ENCODE measurements at regions not wholly inside any gene's neighbourhood (a gene's known extent, or its start where the extent isn't known, plus 50 kb on each side); places are given as distances from the start of the nearest gene placed in this dataset.

DNA sequence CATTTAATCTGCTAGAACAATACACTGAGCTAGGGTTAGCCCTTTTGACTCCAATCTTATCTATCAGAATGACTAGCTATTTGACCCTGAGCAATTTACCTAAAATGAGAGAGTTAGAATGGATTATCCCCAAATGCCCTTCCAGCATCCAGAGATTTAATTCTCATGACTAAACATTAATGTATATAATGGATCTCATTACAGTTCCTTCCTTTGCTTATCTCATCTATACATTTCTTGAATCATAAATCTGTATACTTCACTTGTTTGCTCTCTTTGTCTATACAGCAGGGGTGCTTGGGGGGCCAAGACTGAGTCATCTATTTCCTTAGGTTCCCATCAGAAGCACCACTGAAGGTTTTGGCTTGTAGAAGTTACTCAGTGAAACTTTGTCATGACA, 565.8 kb downstream of the IGSF11 start:
- Histone ChIP-seq H3K4me2 (ENCODE audit: insufficient read depth, low read length, poor library complexity, severe bottlenecking) (no peak overlapping the region), H3K23ac (ENCODE audit: low read depth, low read length, poor library complexity) (no peak overlapping the region), H3K36me3 (replicated peaks in 1 of 2; ENCODE audit: control insufficient read depth in 2 of 2, insufficient read depth in 2 of 2, low read length in 2 of 2) (no peaks in the 10 kb centered on the region), H3K4ac (ENCODE audit: low read length) (no peak overlapping the region), H2BK12ac (ENCODE audit: low read length) (no peak overlapping the region), H3K4me1 (ENCODE audit: control insufficient read depth in 2 of 2, insufficient read depth in 1 of 2, low read depth in 1 of 2, low read length in 2 of 2) (no peaks in the 10 kb centered on the region), H3K14ac (ENCODE audit: low read length) (no peak overlapping the region), H2BK5ac (ENCODE audit: low read length) (no peak overlapping the region), H4K8ac (ENCODE audit: low read depth, low read length) (no peak overlapping the region), H2BK15ac (ENCODE audit: low read length) (no peak overlapping the region), H4K91ac (ENCODE audit: low read depth, low read length, poor library complexity) (no peak overlapping the region), H2AFZ (ENCODE audit: low read length) (no peak overlapping the region), H3K27me3 (ENCODE audit: control insufficient read depth in 3 of 3, insufficient read depth in 3 of 3, low read depth in 1 of 3, low read length in 3 of 3) (no peaks in the 10 kb centered on the region), H2AK5ac (ENCODE audit: low read depth, low read length) (no peak overlapping the region), H3K79me1 (ENCODE audit: low read depth, low read length) (no peaks in the 10 kb centered on the region), H3K27ac (replicated peaks; ENCODE audit: low read length) (no peak overlapping the region), H3K9ac (ENCODE audit: low read depth, low read length, poor library complexity) (no peak overlapping the region), H3K18ac (ENCODE audit: low read length) (no peak overlapping the region), H3K4me3 (ENCODE audit: low read length in 2 of 2) (no peak overlapping the region), H3K9me3 (replicated peaks in 1 of 2; ENCODE audit: control insufficient read depth in 2 of 2, insufficient read depth in 1 of 2, low read depth in 1 of 2, low read length in 2 of 2) (no peaks in the 10 kb centered on the region), H2BK120ac (ENCODE audit: low read depth, low read length) (no peak overlapping the region)
- DNase-seq (ENCODE audit: low spot score) = no peak

GRCh38 chr3:118472586-118472985, 562.1 kb downstream of the IGSF11 start:
- H2BK120ac ChIP-seq (ENCODE audit: low read depth, low read length) = no peak overlapping the region
- H4K91ac ChIP-seq (ENCODE audit: low read depth, low read length, poor library complexity) = no peak overlapping the region
- H2BK12ac ChIP-seq (ENCODE audit: low read length) = no peak overlapping the region
- no peaks in the 10 kb centered on the region for H3K79me1 ChIP-seq (ENCODE audit: low read depth, low read length)
- H2AFZ ChIP-seq (ENCODE audit: low read length) = no peak overlapping the region
- no peak overlapping the region for H3K27ac ChIP-seq (replicated peaks; ENCODE audit: low read length)
- no peaks in the 10 kb centered on the region for H3K4me1 ChIP-seq (ENCODE audit: control insufficient read depth in 2 of 2, insufficient read depth in 1 of 2, low read depth in 1 of 2, low read length in 2 of 2)
- no peak overlapping the region for H2AK5ac ChIP-seq (ENCODE audit: low read depth, low read length)
- no peak overlapping the region for H3K14ac ChIP-seq (ENCODE audit: low read length)
- H4K8ac ChIP-seq (ENCODE audit: low read depth, low read length) = no peak overlapping the region
- no peak overlapping the region for H2BK5ac ChIP-seq (ENCODE audit: low read length)
- no peaks in the 10 kb centered on the region for H3K36me3 ChIP-seq (replicated peaks in 1 of 2; ENCODE audit: control insufficient read depth in 2 of 2, insufficient read depth in 2 of 2, low read length in 2 of 2)
- no peaks in the 10 kb centered on the region for H3K27me3 ChIP-seq (ENCODE audit: control insufficient read depth in 3 of 3, insufficient read depth in 3 of 3, low read depth in 1 of 3, low read length in 3 of 3)
- no peak overlapping the region for H3K18ac ChIP-seq (ENCODE audit: low read length)
- no peak overlapping the region for H3K23ac ChIP-seq (ENCODE audit: low read depth, low read length, poor library complexity)
- no peak overlapping the region for H3K9ac ChIP-seq (ENCODE audit: low read depth, low read length, poor library complexity)
- WGBS, 2 donors (ENCODE audit: extremely low coverage in 2 of 2, insufficient read length in 2 of 2, insufficient replicate concordance in 1 of 2) = no CpG with 5 or more reads among the region's 1 CpG
- no peak for DNase-seq (ENCODE audit: low spot score)
- no peaks in the 10 kb centered on the region for H3K9me3 ChIP-seq (replicated peaks in 1 of 2; ENCODE audit: control insufficient read depth in 2 of 2, insufficient read depth in 1 of 2, low read depth in 1 of 2, low read length in 2 of 2)
- H3K4ac ChIP-seq (ENCODE audit: low read length) = no peak overlapping the region
- no peak overlapping the region for H3K4me3 ChIP-seq (ENCODE audit: low read length in 2 of 2)
- no peak overlapping the region for H2BK15ac ChIP-seq (ENCODE audit: low read length)
- no peak overlapping the region for H3K4me2 ChIP-seq (ENCODE audit: insufficient read depth, low read length, poor library complexity, severe bottlenecking)

DNA sequence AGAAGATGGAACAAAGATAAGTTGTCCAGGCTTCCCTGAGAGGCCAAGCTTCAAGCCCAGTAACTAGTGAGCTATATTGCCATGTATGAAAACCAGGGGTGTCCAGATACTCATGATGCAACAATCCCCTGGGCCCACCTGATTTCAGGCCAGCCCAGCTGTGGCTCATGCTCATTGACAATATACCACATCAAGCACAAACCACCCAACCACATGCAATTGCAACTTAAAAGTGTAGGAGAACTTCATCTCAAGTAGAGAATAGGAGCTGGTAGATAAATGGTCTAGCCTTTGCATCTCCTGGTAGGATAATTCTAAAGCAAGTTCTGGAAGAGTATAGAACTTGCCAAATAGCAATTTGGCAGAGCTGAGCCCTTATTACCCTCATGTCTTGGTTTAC, 561.3 kb downstream of the IGSF11 start:
- Histone ChIP-seq H3K36me3 (replicated peaks in 1 of 2; ENCODE audit: control insufficient read depth in 2 of 2, insufficient read depth in 2 of 2, low read length in 2 of 2) (no peaks in the 10 kb centered on the region), H3K14ac (ENCODE audit: low read length) (no peak overlapping the region), H3K4me1 (ENCODE audit: control insufficient read depth in 2 of 2, insufficient read depth in 1 of 2, low read depth in 1 of 2, low read length in 2 of 2) (no peaks in the 10 kb centered on the region), H3K9ac (ENCODE audit: low read depth, low read length, poor library complexity) (no peak overlapping the region), H3K4ac (ENCODE audit: low read length) (no peak overlapping the region), H2BK15ac (ENCODE audit: low read length) (no peak overlapping the region), H2BK12ac (ENCODE audit: low read length) (no peak overlapping the region), H3K27me3 (ENCODE audit: control insufficient read depth in 3 of 3, insufficient read depth in 3 of 3, low read depth in 1 of 3, low read length in 3 of 3) (no peaks in the 10 kb centered on the region), H2AFZ (ENCODE audit: low read length) (no peak overlapping the region), H3K23ac (ENCODE audit: low read depth, low read length, poor library complexity) (no peak overlapping the region), H3K27ac (replicated peaks; ENCODE audit: low read length) (no peak overlapping the region), H4K8ac (ENCODE audit: low read depth, low read length) (no peak overlapping the region), H4K91ac (ENCODE audit: low read depth, low read length, poor library complexity) (no peak overlapping the region), H2BK5ac (ENCODE audit: low read length) (no peak overlapping the region), H3K4me3 (ENCODE audit: low read length in 2 of 2) (no peak overlapping the region), H3K79me1 (ENCODE audit: low read depth, low read length) (no peaks in the 10 kb centered on the region), H2AK5ac (ENCODE audit: low read depth, low read length) (no peak overlapping the region), H3K4me2 (ENCODE audit: insufficient read depth, low read length, poor library complexity, severe bottlenecking) (no peak overlapping the region), H3K18ac (ENCODE audit: low read length) (no peak overlapping the region), H3K9me3 (replicated peaks in 1 of 2; ENCODE audit: control insufficient read depth in 2 of 2, insufficient read depth in 1 of 2, low read depth in 1 of 2, low read length in 2 of 2) (no peaks in the 10 kb centered on the region), H2BK120ac (ENCODE audit: low read depth, low read length) (no peak overlapping the region)
- no peak for DNase-seq (ENCODE audit: low spot score)

- H3K4ac ChIP-seq (ENCODE audit: low read length) = no peak overlapping the region
- no CpG with 5 or more reads among the region's 2 CpGs for WGBS, 2 donors (ENCODE audit: extremely low coverage in 2 of 2, insufficient read length in 2 of 2, insufficient replicate concordance in 1 of 2)
- no peak overlapping the region for H2AK5ac ChIP-seq (ENCODE audit: low read depth, low read length)
These were observed 557.6 kb downstream of the IGSF11 start for GRCh38 chr3:118476885-118477618.

More at GRCh38 chr3:118476885-118477618, 557.6 kb downstream of the IGSF11 start:
- no peak overlapping the region for H3K27ac ChIP-seq (replicated peaks; ENCODE audit: low read length)
- H2BK12ac ChIP-seq (ENCODE audit: low read length) = no peak overlapping the region
- no peak overlapping the region for H3K4me2 ChIP-seq (ENCODE audit: insufficient read depth, low read length, poor library complexity, severe bottlenecking)
- no peak overlapping the region for H2BK5ac ChIP-seq (ENCODE audit: low read length)
- H3K14ac ChIP-seq (ENCODE audit: low read length) = no peak overlapping the region
- no peak overlapping the region for H4K8ac ChIP-seq (ENCODE audit: low read depth, low read length)
- peaks cover 0 to 3% of the 10 kb centered on the region in 2 donors for H3K4me1 ChIP-seq (ENCODE audit: control insufficient read depth in 2 of 2, insufficient read depth in 1 of 2, low read depth in 1 of 2, low read length in 2 of 2)
- no peak overlapping the region for H3K18ac ChIP-seq (ENCODE audit: low read length)
- no peaks in the 10 kb centered on the region for H3K36me3 ChIP-seq (replicated peaks in 1 of 2; ENCODE audit: control insufficient read depth in 2 of 2, insufficient read depth in 2 of 2, low read length in 2 of 2)
- no peaks in the 10 kb centered on the region for H3K27me3 ChIP-seq (ENCODE audit: control insufficient read depth in 3 of 3, insufficient read depth in 3 of 3, low read depth in 1 of 3, low read length in 3 of 3)
- H3K9ac ChIP-seq (ENCODE audit: low read depth, low read length, poor library complexity) = no peak overlapping the region
- DNase-seq (ENCODE audit: low spot score) = no peak
- no peak overlapping the region for H4K91ac ChIP-seq (ENCODE audit: low read depth, low read length, poor library complexity)
- H2BK15ac ChIP-seq (ENCODE audit: low read length) = no peak overlapping the region
- no peak overlapping the region for H2AFZ ChIP-seq (ENCODE audit: low read length)
- no peaks in the 10 kb centered on the region for H3K79me1 ChIP-seq (ENCODE audit: low read depth, low read length)
- H3K9me3 ChIP-seq (replicated peaks in 1 of 2; ENCODE audit: control insufficient read depth in 2 of 2, insufficient read depth in 1 of 2, low read depth in 1 of 2, low read length in 2 of 2) = no peaks in the 10 kb centered on the region
- H3K23ac ChIP-seq (ENCODE audit: low read depth, low read length, poor library complexity) = no peak overlapping the region
- no peak overlapping the region for H3K4me3 ChIP-seq (ENCODE audit: low read length in 2 of 2)
- no peak overlapping the region for H2BK120ac ChIP-seq (ENCODE audit: low read depth, low read length)

All from neuronal stem cell (in vitro differentiated cells).